HG03280 (cell line): ENCODE measurements at regions not wholly inside any gene's neighbourhood (a gene's known extent, or its start where the extent isn't known, plus 50 kb on each side); places are given as distances from the start of the nearest gene placed in this dataset.
"Not testable (repeated sequence)": the region's sequence is repeated elsewhere in the genome, so short reads cannot be mapped to it uniquely, and the experiment has no call there.

Source experiments
- ATAC-seq: cut with Tn5 transposase; IDR thresholded peaks from one replicate; pipeline ENCODE4 v1.9.1; 2021; ENCODE audit warnings: mild to moderate bottlenecking, moderate library complexity; ENCODE audit not compliant: unreplicated experiment

DNA sequence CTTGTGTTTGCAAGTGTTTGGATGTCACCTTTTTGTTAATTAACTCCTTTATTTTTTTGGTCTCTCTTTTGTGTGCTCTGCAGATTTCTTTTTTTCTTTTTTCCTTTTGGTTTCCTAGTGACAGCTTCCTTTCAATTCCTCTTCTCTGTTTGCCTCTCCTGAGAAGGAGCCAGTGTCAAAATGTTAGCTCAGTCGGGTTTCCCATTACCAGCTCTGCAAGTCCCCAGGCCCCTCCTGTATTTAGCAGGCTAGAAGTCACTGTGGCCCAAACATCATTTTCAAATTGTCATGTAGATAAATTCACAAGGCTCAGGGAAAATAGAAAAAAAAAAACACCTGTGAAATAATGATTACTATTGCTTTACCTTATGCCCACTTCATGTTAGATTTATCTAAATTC, 1621.6 kb downstream of the CDH8 start:
- ATAC-seq: no peak

DNA sequence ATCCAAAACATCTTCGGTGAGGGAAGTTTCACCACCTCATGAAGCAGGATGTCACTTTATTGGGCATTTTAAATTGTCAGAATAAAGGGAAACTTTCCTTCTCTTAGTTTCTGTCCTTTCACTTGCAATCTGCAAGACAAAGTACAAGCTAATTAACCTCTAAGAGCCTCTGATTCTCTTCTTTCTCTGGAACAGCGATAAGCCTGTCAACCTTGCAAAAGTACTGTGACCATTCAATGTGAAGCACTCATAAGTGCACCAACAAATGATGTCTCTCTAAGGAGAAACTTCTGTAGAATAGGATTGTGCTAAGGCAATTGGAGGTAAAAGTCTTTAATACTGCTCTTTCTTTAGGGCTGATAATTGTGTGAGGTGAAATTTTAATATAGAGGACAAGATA, 1622.3 kb downstream of the CDH8 start:
- no peak for ATAC-seq

GRCh38 chr16:60407606-60408005, 1628.6 kb downstream of the CDH8 start:
- ATAC-seq: no peak

DNA sequence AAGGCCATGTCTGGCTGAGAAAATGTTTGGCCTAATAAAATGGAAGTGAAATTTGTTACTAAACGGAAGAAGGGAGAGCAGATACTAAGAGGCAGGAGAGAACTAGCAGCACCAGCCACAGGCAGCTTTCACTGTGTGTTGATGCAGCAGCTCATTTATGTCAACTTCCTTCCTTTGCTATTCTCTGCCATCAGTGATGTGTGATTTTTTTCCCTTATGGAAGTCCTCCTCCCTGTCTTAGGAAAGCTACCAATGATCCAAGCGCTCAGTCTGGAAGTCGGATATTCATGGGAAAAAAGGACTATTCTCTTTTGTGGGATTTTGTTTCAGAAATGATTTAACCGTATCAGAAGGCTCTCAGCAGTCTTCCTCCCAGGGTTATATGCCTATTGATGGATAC, 1629.2 kb downstream of the CDH8 start:
- no peak for ATAC-seq

DNA sequence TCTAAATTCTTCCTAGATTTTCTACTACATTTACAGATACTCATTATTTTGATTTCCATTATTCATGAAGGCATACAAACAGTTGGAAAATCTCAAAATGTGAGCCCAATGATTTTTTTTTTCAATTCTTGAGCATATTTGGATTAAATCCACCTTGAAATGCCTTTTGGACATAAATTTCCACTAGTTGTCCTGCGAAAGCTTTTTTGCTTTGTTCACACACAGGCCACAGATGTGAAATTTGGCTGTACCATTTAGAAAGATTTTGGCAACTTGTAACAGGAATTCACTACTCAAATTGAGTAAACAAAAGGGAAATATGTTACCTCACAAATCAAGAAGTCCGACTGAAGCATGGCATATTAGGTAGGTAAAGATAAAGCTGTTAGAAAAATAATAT, 1631.0 kb downstream of the CDH8 start:
- ATAC-seq: no peak

DNA sequence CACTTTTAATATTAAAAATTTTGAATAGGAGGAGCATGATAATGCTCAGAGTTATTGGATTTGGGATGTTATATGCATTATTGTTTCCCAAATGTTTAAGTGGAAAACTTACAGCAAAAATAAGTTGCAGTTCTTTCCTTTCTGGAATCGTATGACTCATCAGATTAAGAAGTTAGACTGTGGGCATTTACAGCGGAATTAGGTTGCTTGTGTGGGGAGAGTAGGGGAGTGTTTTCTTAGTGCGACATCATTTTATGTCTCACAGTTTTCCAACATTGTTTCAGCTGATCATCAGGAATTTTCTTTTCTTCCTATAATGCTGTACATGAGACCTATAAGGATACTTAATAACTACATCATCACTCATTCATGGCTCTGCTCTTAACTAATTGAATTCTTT, 1631.8 kb downstream of the CDH8 start:
- no peak for ATAC-seq

DNA sequence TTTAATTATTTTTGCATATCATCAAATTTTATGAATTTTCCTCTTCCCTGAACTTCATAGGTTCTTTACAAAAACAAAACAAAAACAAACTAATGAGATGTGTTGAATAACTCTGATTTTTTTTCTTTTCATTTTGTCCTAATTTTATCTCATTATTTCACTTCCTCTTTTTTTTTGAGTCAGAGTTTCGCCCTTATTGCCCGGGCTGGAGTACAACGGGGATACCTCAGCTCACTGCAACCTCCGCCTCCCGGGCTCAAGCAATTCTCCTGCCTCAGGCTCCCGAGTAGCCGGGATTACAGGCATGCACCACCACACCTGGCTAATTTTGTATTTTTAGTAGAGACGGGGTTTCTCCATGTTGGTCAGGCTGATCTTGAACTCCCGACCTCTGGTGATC, 1633.3 kb downstream of the CDH8 start:
- ATAC-seq: not testable (repeated sequence)

DNA sequence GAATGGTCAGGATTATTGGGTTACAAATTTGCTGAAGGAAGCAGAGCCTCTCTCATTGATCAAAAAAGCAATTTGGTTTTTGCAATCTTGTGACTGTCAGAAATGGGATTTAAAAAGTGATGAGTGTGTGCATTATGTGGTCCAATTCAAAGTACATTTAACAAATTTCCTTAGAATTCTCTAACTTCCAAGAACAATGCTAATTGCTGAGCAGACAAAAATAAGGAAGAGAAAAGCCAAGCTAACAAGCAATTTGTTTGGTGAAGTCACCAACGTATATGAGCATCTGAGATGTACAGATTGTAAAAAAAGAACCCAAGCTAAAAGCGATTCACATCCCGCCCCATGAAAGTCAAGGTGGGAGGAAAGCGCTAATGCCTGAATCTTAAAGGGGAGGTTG, 1643.9 kb downstream of the CDH8 start:
- ATAC-seq: no peak

DNA sequence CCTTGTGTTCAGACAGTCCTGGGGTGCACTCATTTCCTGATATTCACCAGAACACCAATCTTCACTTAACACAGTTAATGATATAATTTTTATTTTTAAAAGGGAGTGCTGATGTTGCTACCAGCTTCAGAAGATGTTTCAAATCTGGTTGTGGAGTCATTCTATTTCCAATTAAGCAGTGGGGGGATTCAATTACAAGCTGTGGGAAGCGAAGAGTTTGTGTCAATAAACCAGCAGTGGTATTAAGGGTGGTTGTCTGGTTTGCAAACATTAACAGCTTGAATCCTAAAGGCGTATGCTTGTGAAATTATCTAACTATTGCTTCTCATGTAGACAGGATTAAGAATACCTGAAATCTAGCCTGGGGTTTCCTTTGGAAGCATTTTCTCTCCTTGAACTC, 1637.5 kb upstream of the GOT2 start:
- ATAC-seq: no peak

GRCh38 chr16:60367739-60368138, 1633.6 kb upstream of the GOT2 start:
- ATAC-seq: no peak

DNA sequence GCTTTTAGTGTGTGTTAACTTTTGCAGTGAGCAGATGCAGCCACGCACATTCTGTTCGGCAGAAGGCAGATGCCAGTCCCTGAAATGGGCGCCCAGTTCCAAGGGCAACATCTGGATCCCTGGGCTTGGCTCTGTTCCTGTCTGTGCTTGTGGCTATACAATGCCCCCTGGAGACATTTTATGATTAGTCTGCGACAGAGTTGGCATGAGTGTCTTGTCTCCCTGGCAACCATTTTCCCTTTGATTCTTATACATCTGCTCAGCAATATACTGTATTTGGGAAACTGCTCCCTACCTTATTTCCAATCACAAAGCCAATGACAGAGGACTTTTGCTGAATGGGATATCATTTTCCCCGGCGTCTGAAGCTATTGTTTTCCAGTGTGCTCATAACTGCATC, 1629.5 kb upstream of the GOT2 start:
- ATAC-seq: no peak

GRCh38 chr16:60359866-60360265, 1625.8 kb upstream of the GOT2 start:
- not testable (repeated sequence) for ATAC-seq

GRCh38 chr16:60359412-60359811, 1625.3 kb upstream of the GOT2 start:
- ATAC-seq: not testable (repeated sequence)

DNA sequence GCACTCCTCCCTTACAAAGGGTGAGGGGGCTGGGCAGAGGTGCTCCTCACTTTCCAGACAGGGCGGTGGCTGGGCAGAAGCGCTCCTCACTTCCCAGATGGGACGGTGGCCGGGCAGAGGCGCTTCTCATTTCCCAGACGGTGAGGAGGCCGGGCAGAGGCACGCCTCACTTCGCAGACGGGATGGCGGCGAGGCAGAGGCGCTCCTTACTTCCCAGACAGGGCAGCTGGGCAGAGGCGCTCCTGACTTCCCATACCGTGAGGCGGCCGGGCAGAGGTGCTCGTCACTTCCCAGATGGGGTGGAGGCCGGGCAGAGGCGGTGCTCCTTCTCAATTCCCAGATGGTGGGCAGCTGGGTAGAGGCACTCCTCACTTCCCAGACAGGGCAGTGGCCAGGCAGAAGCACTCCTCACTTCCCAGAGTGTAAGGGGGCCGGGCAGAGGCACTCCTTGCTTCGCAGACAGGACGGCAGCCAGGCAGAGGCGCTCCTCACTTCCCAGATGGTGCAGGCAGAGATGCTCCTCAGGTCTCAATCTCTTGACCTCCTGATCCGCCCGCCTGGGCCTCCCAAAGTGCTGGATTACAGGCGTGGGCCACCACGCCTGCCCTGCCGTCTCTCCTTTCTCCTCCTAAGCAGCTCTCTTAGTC, 1623.9 kb upstream of the GOT2 start:
- ATAC-seq: not testable (repeated sequence)

- no peak for ATAC-seq
Observed at GRCh38 chr16:60346256-60346655, 1612.1 kb upstream of the GOT2 start.

DNA sequence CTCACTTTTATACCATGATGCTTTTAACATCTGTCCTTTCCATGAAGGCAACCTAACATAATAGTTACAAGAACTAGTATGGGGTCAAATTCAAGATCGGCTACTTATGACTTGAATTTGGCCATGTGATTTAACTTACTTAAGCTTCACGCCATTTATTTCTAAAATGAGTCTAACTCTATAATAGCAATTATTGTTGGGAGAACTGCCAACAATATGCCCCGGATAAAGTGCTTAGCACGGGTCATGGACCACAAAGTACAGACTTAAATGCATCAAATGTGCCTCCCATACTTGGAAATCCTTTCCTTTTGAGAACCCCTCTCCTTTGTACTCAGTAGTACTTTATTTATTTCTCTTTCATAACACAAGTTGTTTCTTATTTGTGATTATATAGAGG, 1603.6 kb upstream of the GOT2 start:
- no peak for ATAC-seq

DNA sequence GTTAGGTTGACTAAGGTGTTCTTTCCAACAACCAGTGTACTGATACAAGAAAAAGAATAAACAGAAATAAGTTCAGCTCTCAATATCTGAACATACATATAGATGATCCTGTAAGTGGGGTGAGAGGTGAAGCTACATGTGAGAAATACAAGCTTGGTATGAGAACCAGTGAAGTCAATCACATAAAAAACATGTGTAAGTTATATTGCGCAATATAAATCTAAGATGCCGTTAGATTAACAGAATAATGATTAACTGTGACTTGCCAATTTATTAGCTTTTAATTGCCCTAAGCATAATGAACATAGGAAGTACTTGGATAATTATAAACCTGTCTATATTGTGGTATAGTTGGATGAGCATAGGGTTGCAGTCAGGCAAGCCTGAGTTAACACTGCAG, 1597.1 kb upstream of the GOT2 start:
- no peak for ATAC-seq

- no peak for ATAC-seq
Observed at GRCh38 chr16:60329108-60329507, 1595.0 kb upstream of the GOT2 start.

DNA sequence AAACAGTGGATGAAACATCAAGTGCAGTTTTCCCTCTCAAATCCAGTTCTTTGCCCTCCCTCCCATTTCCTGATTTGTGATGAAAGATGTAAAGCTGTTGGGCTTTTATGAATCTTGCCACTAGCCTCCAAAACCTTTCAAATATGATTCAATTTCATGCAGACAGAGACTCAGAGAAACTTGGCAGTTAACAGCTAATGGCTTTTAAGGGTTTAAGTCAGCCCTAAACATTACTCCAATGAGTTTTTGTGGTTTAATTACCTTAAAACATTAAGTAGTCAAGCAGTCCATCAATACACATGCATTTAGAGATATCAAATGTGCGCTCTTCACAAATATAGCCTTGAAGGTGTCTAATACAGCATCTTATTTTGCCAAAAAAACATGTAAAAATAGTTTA, 1594.0 kb upstream of the GOT2 start:
- ATAC-seq: no peak

DNA sequence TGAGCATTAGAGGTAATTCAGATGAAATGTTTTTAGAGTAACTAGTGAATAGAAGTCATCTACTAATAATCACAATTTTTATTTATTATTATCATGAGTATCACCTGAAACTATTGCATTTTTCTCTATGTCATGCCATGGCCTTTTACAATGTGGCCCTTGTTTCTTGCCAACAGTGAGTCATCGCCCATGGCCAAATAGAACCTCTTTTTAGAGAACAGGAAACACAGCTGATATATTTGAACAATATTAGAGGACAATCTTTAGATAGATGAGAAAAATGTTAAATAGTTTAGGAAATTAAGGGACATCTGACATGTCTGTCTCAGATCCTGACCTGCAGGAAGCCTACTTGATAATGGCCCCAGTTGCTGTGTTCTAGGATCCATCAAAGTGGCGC, 1584.4 kb upstream of the GOT2 start:
- no peak for ATAC-seq

DNA sequence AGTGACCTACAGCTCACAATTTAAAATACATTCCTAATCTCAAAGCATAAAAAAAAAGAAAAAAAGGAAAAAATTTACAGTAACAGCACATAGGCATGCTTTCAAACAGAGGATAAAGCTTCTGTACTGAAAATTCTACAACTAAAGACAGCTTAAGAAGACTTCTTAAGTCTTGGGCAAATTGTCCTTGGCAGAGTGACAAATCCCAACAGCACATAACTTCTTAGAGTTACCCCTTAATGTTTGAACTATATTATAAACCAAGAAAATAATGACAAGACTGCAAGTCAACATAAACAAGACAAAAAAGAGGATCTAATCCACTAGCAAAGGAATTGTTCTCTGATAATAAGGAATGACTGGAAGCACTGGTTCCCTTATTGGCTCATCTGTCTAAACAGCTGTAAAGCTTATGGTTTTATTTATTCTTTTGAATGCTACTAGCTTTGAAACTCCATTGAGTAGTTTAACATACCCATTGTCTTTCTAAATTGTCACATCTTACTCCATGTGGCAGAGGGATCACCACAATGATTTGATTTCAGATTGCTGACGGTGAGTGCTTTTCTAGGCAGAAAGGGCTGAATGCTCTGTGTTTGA, 1576.8 kb upstream of the GOT2 start:
- no peak for ATAC-seq

DNA sequence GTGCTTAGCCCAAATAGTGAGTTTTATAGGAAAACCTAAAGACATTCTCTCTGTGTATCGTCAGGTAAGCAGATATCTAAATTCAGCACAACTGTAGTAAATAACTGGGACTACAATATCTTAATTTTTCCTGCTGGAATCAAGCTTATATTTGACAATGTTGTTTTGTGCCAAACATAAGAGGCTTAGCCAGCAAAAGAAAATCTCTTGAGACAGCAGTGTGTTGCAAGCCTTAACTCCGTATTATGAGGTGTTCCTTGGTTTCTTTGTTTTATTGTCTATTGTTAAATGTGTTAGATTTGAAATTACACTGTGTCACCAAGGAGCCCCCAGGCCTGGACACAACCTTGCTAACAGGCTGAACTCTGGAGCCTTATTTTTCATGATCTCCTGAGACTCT, 1570.6 kb upstream of the GOT2 start:
- no peak for ATAC-seq

- ATAC-seq: no peak
Observed at GRCh38 chr16:60304066-60304465, 1570.0 kb upstream of the GOT2 start.
